GM18511 (cell line): ENCODE measurements at regions not wholly inside any gene's neighbourhood (a gene's known extent, or its start where the extent isn't known, plus 50 kb on each side); places are given as distances from the start of the nearest gene placed in this dataset.

ENCODE experiments used
- ATAC-seq: cut with Tn5 transposase; IDR thresholded peaks from one replicate; pipeline ENCODE4 v1.9.1; 2021; ENCODE audit warnings: mild to moderate bottlenecking, moderate library complexity; ENCODE audit not compliant: unreplicated experiment

DNA sequence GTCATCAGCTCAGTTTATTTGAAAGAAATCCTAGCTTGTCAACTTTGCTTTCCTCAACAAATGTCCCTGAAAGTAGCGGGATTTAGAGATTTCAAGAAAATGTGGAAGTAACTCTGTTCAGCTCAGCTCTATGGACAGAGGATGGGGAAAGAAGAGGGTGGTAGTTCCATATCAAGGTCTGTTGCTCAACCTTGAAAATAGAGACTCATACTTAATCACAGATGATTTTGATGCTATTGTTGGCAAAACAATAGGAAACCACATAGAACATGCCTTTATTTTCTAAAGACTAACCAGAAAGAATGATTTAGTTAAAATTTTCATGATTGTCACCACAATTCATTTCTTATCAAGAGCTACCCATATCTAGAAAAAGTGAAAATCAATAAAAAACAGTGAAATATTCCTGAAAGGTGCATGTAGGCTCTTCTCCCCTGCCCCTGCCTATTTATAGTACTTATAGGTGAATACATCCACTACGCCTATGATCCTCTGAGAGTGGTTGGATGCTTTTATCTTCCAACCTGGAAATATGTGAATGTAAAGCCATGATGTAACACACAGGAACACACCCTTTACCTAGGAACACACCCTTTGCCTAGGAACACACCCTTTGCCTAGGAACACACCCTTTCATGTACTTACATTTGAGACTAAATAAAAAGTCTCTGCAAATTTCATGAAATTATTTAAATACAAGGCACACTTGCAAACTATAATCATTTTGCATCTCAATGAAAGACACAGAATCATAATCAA lies 65.8 kb downstream of the ETAA1 start:
- no peak for ATAC-seq

DNA sequence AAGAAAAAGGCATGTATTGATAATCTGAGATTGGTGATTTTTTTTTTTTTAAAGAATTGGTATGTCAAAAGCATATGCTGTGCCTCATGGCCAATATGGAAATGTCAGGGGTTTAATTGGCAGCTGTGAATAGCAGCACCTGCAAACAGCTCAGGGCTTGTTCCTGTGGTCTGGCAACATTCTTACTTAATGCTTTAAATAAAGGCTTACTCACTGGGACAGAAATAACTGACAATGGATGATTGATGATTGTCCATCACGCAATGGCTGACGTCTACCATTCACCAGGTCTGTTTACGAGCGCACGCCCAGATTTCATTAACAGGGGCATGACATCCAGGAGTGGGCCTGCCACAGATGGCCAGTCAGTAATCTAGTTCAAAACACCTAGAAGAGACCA lies 66.7 kb downstream of the ETAA1 start:
- ATAC-seq = no peak

DNA sequence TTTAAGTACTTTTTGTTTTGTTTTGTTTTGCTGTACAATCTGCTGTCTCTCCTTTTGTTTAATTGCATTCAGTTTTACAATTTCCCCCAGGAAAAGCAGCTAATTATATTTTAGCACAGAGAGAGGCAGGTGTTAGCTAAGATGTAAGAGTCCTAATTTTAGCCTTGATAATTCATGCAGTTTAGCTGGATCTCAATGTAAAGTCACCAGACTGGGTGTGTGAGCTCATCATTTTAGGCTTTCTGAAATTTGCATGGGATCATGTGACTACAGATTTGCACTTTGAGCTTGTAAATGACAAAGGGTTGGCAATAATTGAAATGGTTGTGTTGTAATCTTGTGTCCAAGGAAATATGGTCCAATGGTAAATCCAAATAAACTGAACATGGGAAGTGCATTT lies 68.5 kb downstream of the ETAA1 start:
- no peak for ATAC-seq

DNA sequence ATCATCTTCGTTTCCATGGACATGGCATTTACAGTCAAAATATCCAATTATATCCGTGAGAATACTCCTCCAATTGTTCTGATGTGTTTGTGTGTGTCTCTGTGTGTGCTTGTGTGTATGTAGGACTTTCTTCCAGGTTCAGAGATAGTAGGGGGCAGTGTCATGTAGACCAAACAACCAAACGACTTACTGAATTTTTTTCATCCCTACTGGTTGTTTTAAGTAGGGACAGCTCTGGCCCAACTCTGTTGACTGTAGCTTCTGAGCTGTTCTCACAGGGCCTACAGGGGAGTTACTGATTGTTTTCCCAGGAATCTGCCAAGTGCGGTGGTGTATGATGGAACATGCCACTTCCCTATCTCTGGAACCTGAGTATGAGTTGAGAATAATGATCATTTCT lies 69.6 kb downstream of the ETAA1 start:
- no peak for ATAC-seq

DNA sequence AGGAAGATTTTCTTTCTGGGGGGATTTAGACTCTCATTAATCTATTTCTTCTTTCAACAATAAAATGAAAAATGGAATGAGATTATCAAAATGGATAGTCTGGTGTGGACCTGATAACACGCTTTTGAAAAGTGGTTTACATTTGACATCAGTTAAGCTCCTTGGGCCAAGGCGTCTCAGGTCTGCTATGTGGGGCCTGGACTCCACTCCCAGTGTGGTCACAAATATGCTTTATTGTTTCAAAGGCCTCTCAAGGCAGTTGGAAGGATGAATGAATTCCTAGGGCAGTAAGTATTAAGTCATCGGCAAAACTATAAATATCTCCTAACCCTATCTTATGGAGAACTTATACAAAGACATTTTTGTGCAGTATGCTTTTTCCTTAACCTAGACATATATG lies 74.5 kb downstream of the ETAA1 start:
- no peak for ATAC-seq

DNA sequence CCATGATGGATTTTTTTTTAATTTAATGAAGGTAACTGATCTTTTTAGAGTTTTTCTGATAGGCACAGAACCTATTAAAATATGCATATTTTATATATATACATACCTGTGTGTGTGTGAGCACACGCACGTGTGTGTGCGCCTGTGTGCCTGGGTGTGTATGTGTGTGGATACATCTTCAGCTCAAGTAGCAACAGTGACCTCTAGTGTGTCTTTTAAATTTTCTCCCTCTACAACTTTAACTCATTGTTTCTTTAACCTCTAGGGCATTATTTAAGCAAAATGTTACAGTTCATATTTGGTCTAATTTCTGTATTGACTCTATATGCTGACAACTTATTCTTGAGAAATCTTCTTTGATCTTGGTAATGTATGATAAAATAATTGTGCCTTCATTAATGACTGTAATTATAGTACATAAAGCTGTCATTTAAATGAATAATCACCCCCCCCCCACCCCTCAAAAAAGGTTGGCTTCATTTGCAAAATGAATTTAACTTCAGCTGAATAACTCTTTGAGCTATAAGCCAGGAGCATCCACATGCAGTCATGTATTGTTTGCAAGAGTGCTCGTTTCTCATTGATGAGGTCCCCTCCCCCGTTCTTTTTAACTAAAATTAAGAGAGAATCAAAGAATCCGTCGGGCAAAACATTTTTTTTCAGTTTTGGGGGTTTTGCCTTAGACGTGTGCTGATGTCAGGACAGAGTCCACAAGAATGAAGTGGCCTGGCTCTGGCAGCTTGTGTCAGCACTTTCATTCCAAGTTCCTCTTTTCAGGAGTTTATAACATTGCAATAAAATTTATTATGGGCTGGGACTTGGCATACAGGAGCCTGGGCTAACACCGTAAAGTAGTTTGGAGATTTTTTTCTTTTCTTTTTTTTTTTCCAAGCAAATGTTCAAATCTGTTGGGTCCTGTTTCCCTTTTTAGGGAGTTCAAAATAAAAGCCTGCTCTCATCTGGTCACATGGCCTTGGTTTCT lies 80.0 kb downstream of the ETAA1 start:
- ATAC-seq = no peak

DNA sequence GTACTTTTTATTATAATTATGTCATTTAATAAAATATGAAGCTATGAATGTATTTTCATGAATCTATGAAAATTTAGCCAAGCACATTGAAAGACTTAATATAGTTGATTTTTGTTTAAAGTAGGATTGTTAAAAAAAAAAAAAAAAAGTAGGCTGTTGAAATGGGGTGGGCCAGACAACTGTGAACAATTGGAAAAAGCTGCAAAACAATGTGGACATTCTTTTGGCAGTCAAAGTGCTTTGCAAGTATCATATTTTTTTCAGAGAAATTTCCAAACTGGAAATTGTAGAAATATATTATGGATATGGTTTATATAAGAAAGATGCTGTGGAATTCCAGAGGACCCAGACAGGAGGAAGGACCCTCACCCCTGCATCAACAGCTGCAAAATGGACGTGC lies 82.1 kb downstream of the ETAA1 start:
- no peak for ATAC-seq

DNA sequence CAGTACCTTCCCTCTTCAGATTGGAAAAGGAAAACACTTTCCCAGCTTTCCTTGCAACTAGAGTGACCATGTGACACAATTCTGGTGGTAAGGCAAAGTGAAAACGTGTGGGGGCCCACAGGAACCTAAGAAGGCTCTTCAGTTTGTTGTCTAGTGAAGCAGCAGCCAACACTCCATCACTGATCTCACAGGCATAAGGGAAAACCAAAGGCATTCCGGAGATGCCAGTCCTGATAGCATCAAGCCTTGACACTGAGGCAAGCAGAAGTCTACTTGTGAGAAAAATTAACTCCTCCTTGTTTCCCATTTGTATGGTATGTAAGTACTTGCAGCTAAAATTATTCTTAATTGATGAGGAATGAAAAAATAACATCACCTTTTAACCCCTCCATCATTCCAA lies 88.3 kb downstream of the ETAA1 start:
- no peak for ATAC-seq

DNA sequence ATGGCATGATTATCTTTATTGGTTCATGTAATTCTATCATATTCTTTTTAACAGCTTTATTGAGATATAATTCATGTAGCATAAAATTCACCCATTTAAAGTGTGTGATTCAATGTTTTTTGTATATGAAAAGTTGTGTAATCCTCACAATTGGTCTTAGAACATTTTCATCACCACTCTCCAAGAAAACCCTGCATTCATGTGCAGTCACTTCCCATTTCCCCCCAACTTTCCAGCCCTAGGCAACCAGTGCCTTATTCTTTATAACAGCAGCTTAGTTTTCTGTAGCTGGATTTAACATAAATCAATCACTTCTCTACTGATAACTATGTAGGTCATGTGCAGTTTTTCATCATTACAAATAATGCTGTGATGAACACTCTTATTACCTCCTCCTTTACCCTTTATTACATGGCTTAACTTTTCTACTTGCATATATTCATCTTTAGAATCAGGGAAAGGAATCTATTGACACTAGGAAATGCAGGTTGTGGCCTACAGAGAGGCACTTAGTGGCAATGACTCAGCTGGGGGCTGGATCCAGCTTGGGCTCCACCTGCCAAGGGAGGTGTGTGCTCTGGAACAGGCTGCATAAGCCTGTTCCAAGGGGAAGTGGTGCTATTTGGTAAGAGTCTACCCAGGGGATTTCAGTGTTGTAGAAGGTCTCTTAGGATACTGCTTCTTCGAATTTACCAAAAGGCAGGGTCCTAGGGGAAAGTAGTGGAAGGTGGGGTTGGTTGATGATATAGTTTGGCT lies 89.1 kb downstream of the ETAA1 start:
- no peak for ATAC-seq

DNA sequence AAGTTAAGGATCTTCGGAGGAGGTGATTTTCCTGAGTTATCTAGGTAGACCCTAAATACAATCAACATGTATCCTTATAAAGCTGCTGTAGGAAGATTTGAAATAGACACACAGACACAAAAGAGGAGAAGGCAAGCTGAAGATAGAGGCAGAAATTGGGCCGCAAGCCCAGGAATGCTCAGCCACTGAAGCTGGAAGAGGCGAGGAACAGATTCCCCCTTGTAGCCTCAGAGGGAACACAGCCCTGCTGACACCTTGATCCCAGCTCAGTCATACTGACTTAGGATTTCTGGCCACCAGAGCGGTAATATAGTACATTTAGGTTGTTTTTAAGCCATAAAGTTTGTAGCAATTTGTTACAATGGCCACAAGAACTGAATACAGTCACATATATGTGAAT lies 90.9 kb downstream of the ETAA1 start:
- ATAC-seq = no peak

DNA sequence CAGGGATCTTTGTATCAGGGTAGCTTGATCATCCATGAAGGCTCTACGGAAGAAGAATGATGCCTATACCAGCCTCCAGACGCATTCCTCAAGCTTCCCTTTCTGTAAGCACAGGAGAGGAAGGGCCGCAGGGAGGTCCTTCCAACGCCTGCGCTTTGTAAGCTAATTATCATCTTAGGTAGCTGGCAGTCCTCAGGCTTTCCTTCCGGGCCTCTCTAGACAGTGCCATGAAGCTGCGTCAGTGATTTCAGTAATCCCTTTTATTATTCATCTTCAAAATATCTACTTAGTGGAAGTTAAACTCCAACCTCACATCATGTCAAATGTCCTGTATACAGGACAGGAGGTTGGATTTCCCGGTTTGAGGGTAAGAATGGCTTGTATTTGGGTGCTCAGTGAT lies 92.3 kb downstream of the ETAA1 start:
- no peak for ATAC-seq

DNA sequence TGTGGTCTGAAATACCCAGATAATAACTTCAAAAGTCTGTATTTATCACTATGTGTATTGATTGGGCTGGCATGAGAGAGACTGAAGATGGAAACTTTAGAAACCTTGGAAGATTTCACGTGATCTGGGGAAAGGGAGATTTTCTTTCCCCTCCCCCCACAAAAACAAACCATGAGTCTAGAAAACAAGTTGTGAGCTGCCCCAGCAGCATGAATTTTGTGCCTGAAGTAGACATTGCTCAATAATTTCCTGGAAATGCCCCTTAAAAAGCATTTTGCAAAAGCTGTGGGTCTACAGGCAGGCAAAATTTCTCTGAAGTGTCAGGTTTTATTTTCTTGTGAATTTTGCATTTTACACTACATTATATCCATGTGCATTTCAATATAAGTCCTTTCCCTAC lies 101.8 kb downstream of the ETAA1 start:
- no peak for ATAC-seq

DNA sequence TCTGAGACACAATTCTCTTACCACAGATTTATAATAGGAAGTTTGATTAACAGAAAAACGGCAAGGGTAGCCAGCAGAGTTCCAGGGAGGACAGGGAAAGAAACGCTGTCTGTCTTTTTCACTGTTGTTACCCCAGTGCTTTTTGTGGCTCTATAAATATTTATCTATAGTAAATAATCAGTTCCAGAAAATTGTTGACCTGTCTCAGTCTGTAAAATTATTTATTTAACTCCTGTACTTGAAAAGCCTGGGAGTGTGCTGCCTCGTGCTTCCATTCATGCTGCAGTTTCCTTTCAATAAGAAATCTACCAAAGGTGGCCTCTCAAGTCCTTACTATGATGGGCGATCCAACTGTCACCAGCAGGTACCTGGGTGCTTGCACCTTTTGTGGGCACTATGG lies 102.9 kb downstream of the ETAA1 start:
- ATAC-seq = no peak

DNA sequence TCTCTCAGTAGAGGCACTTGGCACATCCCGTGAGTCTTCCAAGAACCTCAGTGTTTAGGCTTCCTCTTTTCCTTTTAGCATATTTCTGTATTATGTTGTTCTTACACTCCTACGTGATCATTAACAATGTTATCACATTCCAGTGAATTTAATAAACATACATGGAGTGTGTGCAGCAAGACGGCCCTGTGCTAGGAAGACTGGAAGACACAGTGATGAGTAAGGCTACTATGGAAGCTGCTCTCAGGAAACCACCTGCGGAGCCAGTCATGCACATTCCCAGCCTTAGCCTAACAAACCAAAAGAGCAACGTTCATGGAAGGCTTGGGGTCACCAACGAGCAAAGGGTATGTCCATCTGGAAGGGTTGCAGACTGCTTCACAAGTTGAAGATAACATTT lies 103.4 kb downstream of the ETAA1 start:
- no peak for ATAC-seq

DNA sequence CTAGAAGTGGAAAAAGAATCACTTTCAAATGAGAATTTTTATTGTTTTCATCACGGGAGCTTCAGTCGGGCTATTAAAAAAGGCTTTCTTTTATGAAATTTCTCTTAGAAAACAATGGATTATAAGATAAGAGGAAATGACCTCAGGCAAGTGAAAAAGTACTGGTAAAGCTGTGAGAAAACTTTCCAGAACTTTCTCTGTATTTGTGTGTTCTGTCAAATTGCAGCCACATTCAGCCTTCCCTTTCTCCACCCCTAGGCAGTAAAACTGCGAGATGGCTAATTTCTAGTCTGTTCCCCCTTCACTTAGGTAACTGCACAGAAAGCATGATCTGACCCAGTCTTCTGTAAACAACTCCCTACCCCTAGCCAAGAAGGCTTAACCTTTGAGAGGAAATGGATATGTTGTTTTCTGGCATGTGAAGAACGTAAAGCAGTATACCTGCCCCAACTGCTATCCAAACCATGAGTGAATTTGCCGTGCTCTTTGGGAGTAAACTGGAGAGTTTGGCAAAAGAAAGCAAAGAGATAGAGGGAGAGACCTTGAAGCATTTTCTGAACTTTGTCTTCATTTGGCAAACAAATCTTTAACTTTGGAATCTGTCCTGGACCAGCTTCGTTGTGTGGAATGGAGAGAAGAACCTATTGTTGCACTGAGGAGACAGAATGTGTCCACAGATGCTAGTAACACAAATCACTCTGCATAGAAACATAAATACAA lies 105.4 kb downstream of the ETAA1 start:
- no peak for ATAC-seq

DNA sequence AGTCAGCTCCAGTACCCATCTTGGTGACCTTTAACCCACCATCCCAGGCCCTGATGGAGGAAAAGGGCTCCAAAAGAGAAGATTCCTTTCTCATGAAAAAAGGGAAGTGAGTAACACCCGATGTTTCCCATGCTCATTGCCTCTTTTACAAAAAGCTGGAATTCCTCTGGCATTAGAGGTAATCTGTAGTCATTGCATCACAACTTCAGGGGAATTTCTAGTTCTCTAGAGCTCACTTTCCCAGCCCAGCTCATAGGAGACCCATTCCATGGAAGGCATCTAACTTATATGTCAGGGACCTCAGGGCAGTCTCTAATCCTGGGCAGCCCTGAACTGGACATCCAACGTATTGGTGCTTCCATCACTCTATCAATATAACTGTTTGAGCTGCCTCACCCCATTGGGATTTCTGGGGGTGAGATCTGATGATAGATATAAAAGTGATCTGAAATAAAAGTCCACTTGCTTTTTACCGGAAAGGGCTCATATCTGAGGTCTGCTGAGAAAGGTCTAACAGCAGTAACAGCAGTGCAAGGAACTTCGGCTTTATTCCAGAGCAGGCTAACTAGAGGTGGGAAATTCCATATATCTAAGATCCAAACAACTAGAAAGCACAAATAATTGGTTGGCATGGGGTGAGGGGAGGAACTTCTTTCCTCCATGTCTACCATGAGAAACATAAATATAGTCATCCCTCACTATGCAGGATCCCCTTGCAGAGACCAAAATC lies 106.1 kb downstream of the ETAA1 start:
- ATAC-seq = no peak

DNA sequence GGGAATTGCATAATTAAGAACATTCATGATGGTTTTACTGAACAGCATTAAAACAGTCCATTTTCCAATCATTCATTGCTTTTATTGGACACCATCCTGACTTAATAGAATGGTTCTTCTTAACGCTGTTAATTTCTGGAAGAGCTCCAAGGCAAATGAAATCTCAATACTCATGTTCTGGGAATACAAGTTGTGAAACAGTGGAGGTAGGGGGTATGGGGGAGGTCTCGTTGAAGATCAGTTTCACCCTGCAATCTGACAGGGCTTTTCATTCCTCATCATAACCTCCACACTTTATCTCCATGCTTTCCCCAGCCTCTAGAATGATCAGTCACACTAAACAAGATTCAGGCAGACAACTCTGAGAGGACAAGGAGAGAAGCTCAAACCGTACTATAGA lies 113.6 kb downstream of the ETAA1 start:
- no peak for ATAC-seq

DNA sequence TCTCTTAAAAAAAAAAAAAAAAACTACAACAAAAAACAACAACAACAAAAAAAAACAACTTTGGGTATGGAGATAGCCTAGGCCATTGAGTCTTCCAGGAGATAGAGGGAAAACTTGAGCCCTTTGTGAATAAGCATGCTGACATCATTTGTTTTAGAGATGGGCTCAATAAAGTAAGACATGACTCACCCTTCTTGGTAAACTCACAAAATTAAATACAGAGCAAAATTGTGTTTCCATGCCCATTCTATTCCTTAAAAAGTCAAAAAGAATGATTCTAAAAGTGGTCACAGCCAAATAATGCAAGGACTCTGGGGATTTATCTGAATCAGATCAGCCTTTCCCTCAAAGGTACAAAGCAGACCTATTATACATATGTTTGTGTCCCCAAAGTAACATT lies 117.4 kb downstream of the ETAA1 start:
- ATAC-seq = no peak

DNA sequence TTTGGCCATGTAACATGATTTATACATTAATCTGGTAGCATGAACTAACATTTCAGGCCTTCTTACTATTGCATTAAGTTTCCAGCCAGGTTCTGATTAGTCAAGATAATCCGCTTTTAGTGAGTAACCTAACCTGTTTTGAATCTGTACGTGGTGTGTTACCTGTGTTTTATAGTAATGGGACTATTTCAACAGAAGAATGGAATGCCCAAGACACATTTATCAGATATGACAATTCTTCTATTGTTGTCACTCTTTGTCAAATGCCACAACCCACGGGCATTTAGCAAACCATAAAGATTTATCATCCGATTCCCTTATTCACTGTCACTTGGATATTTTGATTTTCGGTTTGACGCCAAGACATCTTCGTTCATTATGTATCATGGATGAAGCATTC lies 117.9 kb downstream of the ETAA1 start:
- ATAC-seq = no peak

DNA sequence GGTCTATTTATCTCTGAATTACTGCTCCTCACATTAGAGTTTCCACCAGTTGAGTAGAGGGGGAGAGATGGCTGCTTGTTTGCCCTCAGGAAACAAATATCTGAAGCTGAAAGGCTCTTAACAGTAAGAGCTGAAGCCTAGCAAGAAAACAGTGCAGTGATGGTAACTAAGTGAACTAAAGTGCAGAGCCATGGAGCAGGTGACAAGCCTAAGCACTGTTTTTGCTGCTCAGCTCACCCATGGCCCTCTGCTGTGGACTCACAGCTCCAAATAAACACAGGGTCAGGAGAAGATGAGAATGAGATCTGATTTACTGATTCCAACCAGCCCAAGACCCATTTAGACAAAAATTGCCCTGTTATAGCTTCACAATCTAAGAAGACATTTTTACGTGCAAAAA lies 118.4 kb downstream of the ETAA1 start:
- no peak for ATAC-seq
